Vagina (tissue), 2 donors: ENCODE measurements at regions not wholly inside any gene's neighbourhood (a gene's known extent, or its start where the extent isn't known, plus 50 kb on each side); places are given as distances from the start of the nearest gene placed in this dataset.

Source experiments
- POLR2A ChIP-seq, 2 donors: fragments of 450-650 bp; IDR thresholded peaks; one replicate each; pipeline ENCODE4 v1.6.1; 2017; ENCODE audit warnings: antibody characterized with exemption in 2 of 2, mild to moderate bottlenecking in 2 of 2, moderate library complexity in 2 of 2
- POLR2AphosphoS5 ChIP-seq, 2 donors: sonication (generic); formaldehyde crosslinking; IDR thresholded peaks; one replicate each; pipeline ENCODE4 v1.9.0; 2017; ENCODE audit warnings: antibody characterized with exemption in 2 of 2, mild to moderate bottlenecking in 2 of 2, low read depth in 1 of 2; ENCODE audit not compliant: insufficient read depth in 1 of 2
- TF ChIP-seq, protein P1 (sequence below), 3 experiments: fragments of 450-650 bp in 2 of 3; fragments of 200-600 bp in 1 of 3; sonication (generic) in 1 of 3; IDR thresholded peaks; one replicate each; pipeline ENCODE4 v1.5.1; 2017 to 2019; ENCODE audit warnings: antibody characterized with exemption in 3 of 3, mild to moderate bottlenecking in 2 of 3, moderate library complexity in 2 of 3

DNA sequence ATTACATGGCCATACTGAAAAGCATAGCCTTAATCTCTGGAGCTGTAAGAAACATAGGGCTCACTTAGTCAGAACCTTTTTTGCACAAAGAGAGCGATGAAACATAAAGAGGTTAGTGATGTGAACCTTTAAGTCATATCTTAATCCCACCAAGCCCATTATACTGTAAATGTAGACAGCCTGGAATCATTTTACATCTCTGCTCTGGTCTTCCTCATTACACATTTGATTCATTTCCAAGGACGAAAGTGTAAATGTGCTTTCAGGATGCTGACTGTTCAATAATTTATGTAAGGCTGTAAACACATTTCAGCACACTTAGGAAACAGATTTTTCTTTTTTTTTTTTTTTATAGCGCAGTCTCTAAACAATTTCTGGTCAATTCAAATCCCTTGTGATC is 131.3 kb upstream of the B3GAT2 start:
- TF ChIP-seq POLR2AphosphoS5 (IDR thresholded peaks at IDR 0.05; ENCODE audit: insufficient read depth in 1 of 2, low read depth in 1 of 2) (no peak), POLR2A (IDR thresholded peaks at IDR 0.05) (no peak)
- TF ChIP-seq, protein P1, sequence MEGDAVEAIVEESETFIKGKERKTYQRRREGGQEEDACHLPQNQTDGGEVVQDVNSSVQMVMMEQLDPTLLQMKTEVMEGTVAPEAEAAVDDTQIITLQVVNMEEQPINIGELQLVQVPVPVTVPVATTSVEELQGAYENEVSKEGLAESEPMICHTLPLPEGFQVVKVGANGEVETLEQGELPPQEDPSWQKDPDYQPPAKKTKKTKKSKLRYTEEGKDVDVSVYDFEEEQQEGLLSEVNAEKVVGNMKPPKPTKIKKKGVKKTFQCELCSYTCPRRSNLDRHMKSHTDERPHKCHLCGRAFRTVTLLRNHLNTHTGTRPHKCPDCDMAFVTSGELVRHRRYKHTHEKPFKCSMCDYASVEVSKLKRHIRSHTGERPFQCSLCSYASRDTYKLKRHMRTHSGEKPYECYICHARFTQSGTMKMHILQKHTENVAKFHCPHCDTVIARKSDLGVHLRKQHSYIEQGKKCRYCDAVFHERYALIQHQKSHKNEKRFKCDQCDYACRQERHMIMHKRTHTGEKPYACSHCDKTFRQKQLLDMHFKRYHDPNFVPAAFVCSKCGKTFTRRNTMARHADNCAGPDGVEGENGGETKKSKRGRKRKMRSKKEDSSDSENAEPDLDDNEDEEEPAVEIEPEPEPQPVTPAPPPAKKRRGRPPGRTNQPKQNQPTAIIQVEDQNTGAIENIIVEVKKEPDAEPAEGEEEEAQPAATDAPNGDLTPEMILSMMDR (IDR thresholded peaks at IDR 0.05), result no peak
